HEK293 (cell line): ENCODE measurements at regions not wholly inside any gene's neighbourhood (a gene's known extent, or its start where the extent isn't known, plus 50 kb on each side); places are given as distances from the start of the nearest gene placed in this dataset.
"Not testable (repeated sequence)": the region's sequence is repeated elsewhere in the genome, so short reads cannot be mapped to it uniquely, and the experiment has no call there.

Experiments used
- CTCF ChIA-PET: fragments of 350-600 bp; formaldehyde crosslinking; extraction: SDS; loops from one replicate; lab custom pipeline; 2021; ENCODE audit warnings: antibody characterized with exemption; lab: Yijun Ruan, JAX
- POLR2A ChIA-PET: fragments of 300-600 bp; formaldehyde crosslinking; extraction: SDS; loops from one replicate; lab custom pipeline; 2020; ENCODE audit warnings: antibody characterized with exemption, inconsistent platforms; lab: Yijun Ruan, JAX
- H3K27ac ChIP-seq: fragments of 200-500 bp; sonication (Bioruptor generic); 2 replicates; pipeline ENCODE4 v1.5.1; 2014; ENCODE audit warnings: low read depth, low read length, control low read depth, inconsistent platforms; ENCODE audit errors: extremely low read depth
- H3K36me3 ChIP-seq, 2 experiments: fragments of 200-500 bp in 1 of 2; sonication (Bioruptor generic) in 1 of 2; 1 replicate in 1 of 2; 2 replicates in 1 of 2; pipeline ENCODE4 v1.5.1; 2014 to 2017; ENCODE audit warnings: inconsistent platforms in 2 of 2, low read length in 2 of 2; ENCODE audit not compliant: control insufficient read depth in 2 of 2, insufficient read depth in 1 of 2
- H3K4me1 ChIP-seq: fragments of 200-500 bp; sonication (Bioruptor generic); 2 replicates; pipeline ENCODE4 v1.5.1; 2014; ENCODE audit warnings: mild to moderate bottlenecking, low read length, inconsistent platforms; ENCODE audit not compliant: control insufficient read depth, insufficient read depth
- H3K4me3 ChIP-seq: 2 replicates; pipeline ENCODE4 v1.5.1; 2011; ENCODE audit warnings: low read depth, mild to moderate bottlenecking, control low read depth, low read length, moderate library complexity
- H3K9me3 ChIP-seq: fragments of 200-500 bp; sonication (Bioruptor generic); 2 replicates; pipeline ENCODE4 v1.5.1; 2014; ENCODE audit warnings: low read depth, low read length, inconsistent platforms; ENCODE audit not compliant: control insufficient read depth, insufficient read depth
- GLIS1 ChIP-seq: fragments of 450-650 bp; formaldehyde crosslinking; IDR thresholded peaks from 2 replicates; pipeline ENCODE4 v1.5.1; 2016; ENCODE audit warnings: missing biosample characterization, missing genetic modification characterization
- ZNF157 ChIP-seq: fragments of 450-650 bp; formaldehyde crosslinking; IDR thresholded peaks from 2 replicates; pipeline ENCODE4 v1.5.1; 2016; ENCODE audit warnings: missing biosample characterization, missing genetic modification characterization
- ZNF248 ChIP-seq: fragments of 450-650 bp; formaldehyde crosslinking; IDR thresholded peaks from 2 replicates; pipeline ENCODE4 v1.5.1; 2017; ENCODE audit warnings: missing biosample characterization, missing genetic modification characterization
- ZNF391 ChIP-seq: fragments of 450-650 bp; formaldehyde crosslinking; IDR thresholded peaks from 2 replicates; pipeline ENCODE4 v1.5.1; 2016; ENCODE audit warnings: low read depth, missing biosample characterization, missing genetic modification characterization, borderline replicate concordance
- ZNF48 ChIP-seq: fragments of 450-650 bp; formaldehyde crosslinking; IDR thresholded peaks from 2 replicates; pipeline ENCODE4 v1.5.1; 2016; ENCODE audit warnings: missing biosample characterization, missing genetic modification characterization
- ZNF654 ChIP-seq: fragments of 450-650 bp; formaldehyde crosslinking; IDR thresholded peaks from 2 replicates; pipeline ENCODE4 v1.5.1; 2016; ENCODE audit warnings: low read depth, missing biosample characterization, missing genetic modification characterization
- ZNF785 ChIP-seq: fragments of 450-650 bp; formaldehyde crosslinking; IDR thresholded peaks from 2 replicates; pipeline ENCODE4 v1.5.1; 2016; ENCODE audit warnings: missing biosample characterization, missing genetic modification characterization
- TF ChIP-seq, protein P1 (sequence below): fragments of 450-650 bp; formaldehyde crosslinking; IDR thresholded peaks from 2 replicates; pipeline ENCODE4 v1.5.1; 2016; ENCODE audit warnings: missing biosample characterization, missing genetic modification characterization
- TF ChIP-seq, protein P2 (sequence below): fragments of 450-650 bp; formaldehyde crosslinking; IDR thresholded peaks from 2 replicates; pipeline ENCODE4 v1.5.1; 2016; ENCODE audit warnings: missing biosample characterization, missing genetic modification characterization
- TF ChIP-seq, protein P3 (sequence below): fragments of 450-650 bp; formaldehyde crosslinking; IDR thresholded peaks from 2 replicates; pipeline ENCODE4 v1.5.1; 2016; ENCODE audit warnings: missing biosample characterization, missing genetic modification characterization

DNA sequence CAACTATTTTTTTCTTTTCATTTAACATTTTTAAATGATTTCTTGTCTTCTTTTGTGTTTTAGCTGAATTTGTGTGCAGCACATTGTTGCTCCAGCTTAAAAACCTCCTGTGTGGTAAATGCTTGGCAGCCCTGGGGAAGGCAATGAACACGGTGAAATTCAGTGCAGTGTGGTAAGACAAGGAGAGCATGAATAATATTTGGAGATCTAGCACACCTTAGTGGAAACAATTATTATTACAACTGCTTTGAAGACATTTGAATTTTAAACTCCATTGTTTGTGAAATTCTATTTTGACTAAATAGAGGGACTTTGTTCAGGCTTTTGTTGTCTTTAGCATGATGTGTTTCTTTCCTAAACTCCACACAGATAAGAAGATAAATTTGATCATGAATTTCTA lies 242.6 kb upstream of the CXADR start:
- H3K27ac ChIP-seq, result no peak overlapping the region
- ChIA-PET CTCF (interaction anchor here (0.5 to 1.8 kb wide), 21 partner anchors 10 to 815 kb away, joined by 3 to 12 read pairs (median 4); no protein-coding TSS in a partner anchor), POLR2A (no interaction called here)
- no peaks in the 10 kb centered on the region for H3K9me3 ChIP-seq
- TF ChIP-seq ZNF654 (tag by site-specific recombination) (peak; percentile 44; the same call in 1 of the 2 replicates), GLIS1 (peak; percentile 39; the same call in 1 of the 2 replicates)
- TF ChIP-seq, protein P1, sequence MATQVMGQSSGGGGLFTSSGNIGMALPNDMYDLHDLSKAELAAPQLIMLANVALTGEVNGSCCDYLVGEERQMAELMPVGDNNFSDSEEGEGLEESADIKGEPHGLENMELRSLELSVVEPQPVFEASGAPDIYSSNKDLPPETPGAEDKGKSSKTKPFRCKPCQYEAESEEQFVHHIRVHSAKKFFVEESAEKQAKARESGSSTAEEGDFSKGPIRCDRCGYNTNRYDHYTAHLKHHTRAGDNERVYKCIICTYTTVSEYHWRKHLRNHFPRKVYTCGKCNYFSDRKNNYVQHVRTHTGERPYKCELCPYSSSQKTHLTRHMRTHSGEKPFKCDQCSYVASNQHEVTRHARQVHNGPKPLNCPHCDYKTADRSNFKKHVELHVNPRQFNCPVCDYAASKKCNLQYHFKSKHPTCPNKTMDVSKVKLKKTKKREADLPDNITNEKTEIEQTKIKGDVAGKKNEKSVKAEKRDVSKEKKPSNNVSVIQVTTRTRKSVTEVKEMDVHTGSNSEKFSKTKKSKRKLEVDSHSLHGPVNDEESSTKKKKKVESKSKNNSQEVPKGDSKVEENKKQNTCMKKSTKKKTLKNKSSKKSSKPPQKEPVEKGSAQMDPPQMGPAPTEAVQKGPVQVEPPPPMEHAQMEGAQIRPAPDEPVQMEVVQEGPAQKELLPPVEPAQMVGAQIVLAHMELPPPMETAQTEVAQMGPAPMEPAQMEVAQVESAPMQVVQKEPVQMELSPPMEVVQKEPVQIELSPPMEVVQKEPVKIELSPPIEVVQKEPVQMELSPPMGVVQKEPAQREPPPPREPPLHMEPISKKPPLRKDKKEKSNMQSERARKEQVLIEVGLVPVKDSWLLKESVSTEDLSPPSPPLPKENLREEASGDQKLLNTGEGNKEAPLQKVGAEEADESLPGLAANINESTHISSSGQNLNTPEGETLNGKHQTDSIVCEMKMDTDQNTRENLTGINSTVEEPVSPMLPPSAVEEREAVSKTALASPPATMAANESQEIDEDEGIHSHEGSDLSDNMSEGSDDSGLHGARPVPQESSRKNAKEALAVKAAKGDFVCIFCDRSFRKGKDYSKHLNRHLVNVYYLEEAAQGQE, result no peak
- TF ChIP-seq, all 188 proteins: peak for 2
- Histone ChIP-seq H3K4me1 (peaks cover 13% of the 10 kb centered on the region), H3K36me3 (no peaks in the 10 kb centered on the region), H3K4me3 (no peak overlapping the region)

DNA sequence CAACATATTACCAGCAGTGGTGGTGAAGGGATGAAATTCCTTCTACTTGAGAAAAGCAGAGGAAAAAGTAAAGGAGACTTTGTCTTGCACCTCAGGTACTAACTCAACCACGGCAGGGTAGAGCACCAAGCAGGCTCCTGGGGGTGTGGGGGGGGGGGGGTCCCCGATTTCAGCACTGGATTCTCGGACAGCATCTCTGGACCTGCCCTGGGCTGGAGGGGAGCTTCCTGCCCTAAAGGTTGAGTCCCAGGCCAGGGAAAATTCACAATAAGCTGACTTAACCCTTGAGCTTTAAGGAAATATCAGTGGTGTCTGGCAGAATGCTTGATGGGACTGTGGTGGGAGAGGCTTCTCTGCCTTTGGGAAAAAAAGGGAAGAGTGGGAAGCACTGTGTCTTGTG lies 233.2 kb upstream of the CXADR start:
- Histone ChIP-seq H3K4me3 (no peak overlapping the region), H3K36me3 (no peaks in the 10 kb centered on the region), H3K9me3 (no peaks in the 10 kb centered on the region), H3K27ac (no peak overlapping the region), H3K4me1 (no peaks in the 10 kb centered on the region)
- TF ChIP-seq ZNF248 (tag by site-specific recombination) (no peak), ZNF391 (tag by site-specific recombination) (no peak), ZNF785 (tag by site-specific recombination) (no peak), ZNF48 (tag by site-specific recombination) (no peak), ZNF157 (no peak)
- TF ChIP-seq, protein P2, sequence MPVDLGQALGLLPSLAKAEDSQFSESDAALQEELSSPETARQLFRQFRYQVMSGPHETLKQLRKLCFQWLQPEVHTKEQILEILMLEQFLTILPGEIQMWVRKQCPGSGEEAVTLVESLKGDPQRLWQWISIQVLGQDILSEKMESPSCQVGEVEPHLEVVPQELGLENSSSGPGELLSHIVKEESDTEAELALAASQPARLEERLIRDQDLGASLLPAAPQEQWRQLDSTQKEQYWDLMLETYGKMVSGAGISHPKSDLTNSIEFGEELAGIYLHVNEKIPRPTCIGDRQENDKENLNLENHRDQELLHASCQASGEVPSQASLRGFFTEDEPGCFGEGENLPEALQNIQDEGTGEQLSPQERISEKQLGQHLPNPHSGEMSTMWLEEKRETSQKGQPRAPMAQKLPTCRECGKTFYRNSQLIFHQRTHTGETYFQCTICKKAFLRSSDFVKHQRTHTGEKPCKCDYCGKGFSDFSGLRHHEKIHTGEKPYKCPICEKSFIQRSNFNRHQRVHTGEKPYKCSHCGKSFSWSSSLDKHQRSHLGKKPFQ (tag by site-specific recombination), result no peak
- POLR2A ChIA-PET, result no interaction called here
- CTCF ChIA-PET, result no interaction called here

DNA sequence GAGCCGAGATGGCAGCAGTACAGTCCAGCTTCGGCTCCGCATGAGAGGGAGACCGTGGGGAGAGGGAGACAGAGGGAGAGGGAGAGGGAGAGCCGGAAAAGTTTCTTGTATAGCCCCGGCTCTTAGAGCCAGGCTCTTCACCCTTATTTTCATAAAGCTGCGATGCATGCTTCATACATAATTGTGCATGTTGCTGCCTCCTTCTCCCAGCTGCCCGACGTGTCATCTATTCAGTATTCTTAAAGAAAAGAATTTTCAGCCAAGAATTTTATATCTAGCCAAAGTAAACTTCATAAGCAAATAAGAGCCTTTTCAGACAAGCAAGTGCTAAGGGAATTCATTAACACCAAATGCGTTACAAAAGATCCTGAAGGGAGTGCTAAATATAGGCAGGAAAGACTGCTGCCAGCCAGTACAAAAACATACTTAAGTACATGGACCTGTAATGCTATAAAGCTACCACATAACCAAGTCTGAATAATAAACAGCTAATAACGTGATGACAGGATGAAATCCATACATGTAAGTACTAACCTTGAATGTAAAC lies 219.8 kb upstream of the CXADR start:
- H3K27ac ChIP-seq, H3K4me3 ChIP-seq, H3K36me3 ChIP-seq, H3K4me1 ChIP-seq, POLR2A ChIA-PET, H3K9me3 ChIP-seq: not testable (repeated sequence)
- CTCF ChIA-PET, result interaction anchor here (0.6 kb wide), 1 partner anchor 497 kb away, joined by 5 read pairs; no protein-coding TSS in a partner anchor

DNA sequence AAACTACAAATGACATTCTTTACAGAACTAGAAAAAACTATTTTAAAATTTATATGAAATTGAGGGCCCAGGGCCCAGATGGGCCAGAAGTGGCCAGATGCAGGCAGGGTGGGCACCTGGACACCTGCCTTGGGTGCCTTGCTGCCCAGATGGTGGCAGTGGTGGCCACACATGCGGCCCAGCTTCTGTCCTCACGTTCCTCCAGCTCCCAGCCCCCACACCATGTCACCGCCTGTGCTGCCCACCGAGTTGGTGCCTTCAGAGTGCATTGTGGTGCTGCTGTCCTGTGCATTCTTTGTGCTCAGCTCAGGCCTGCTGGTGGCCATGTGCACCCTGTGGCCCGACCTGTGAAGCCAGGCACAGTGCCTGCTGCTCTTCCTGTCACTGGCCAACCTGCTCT lies 216.8 kb upstream of the CXADR start:
- no peak overlapping the region for H3K27ac ChIP-seq
- ChIA-PET POLR2A (no interaction called here), CTCF (interaction anchor here (0.7 kb wide), 1 partner anchor 12 kb away, joined by 4 read pairs; no protein-coding TSS in a partner anchor)
- no peaks in the 10 kb centered on the region for H3K4me1 ChIP-seq
- no peaks in the 10 kb centered on the region for H3K36me3 ChIP-seq
- no peak overlapping the region for H3K4me3 ChIP-seq
- no peaks in the 10 kb centered on the region for H3K9me3 ChIP-seq
- TF ChIP-seq, protein P3, sequence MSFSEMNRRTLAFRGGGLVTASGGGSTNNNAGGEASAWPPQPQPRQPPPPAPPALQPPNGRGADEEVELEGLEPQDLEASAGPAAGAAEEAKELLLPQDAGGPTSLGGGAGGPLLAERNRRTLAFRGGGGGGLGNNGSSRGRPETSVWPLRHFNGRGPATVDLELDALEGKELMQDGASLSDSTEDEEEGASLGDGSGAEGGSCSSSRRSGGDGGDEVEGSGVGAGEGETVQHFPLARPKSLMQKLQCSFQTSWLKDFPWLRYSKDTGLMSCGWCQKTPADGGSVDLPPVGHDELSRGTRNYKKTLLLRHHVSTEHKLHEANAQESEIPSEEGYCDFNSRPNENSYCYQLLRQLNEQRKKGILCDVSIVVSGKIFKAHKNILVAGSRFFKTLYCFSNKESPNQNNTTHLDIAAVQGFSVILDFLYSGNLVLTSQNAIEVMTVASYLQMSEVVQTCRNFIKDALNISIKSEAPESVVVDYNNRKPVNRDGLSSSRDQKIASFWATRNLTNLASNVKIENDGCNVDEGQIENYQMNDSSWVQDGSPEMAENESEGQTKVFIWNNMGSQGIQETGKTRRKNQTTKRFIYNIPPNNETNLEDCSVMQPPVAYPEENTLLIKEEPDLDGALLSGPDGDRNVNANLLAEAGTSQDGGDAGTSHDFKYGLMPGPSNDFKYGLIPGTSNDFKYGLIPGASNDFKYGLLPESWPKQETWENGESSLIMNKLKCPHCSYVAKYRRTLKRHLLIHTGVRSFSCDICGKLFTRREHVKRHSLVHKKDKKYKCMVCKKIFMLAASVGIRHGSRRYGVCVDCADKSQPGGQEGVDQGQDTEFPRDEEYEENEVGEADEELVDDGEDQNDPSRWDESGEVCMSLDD (tag by site-specific recombination), result no peak

DNA sequence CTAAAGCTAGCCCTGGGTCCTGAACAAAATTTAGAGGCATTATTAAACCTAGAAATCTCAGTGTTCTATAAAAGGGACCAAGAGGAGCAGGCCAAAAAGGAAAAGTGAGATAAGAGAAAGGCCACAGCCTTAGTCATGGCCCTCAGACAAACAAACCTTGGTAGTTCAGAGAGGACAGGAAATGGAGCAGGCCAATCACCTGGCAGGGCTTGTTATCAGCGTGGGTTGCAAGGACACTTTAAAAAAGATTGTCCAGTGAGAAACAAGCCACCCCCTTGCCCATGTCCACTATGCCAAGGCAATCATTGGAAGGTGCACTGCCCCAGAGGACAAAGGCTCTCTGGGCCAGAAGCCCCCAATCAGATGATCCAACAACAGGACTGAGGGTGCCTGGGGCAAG lies 213.3 kb upstream of the CXADR start:
- POLR2A ChIA-PET, H3K36me3 ChIP-seq, H3K27ac ChIP-seq, CTCF ChIA-PET, H3K4me1 ChIP-seq, H3K4me3 ChIP-seq, H3K9me3 ChIP-seq: not testable (repeated sequence)
